Osteocyte (in vitro differentiated cells): ENCODE measurements at regions not wholly inside any gene's neighbourhood (a gene's known extent, or its start where the extent isn't known, plus 50 kb on each side); places are given as distances from the start of the nearest gene placed in this dataset.
"Not testable (repeated sequence)": the region's sequence is repeated elsewhere in the genome, so short reads cannot be mapped to it uniquely, and the experiment has no call there.

Experiments used
- DNase-seq: peaks from one replicate; pipeline ENCODE4 v3.0.0; 2021; ENCODE audit warnings: mixed read lengths; ENCODE audit not compliant: unreplicated experiment; ENCODE audit errors: extremely low spot score
- H3K27ac Mint-ChIP-seq: one replicate; pipeline ENCODE4 v1.8.0; 2021; ENCODE audit warnings: mild to moderate bottlenecking, mixed read lengths; ENCODE audit not compliant: unreplicated experiment
- H3K27me3 Mint-ChIP-seq: one replicate; pipeline ENCODE4 v1.8.0; 2021; ENCODE audit warnings: mixed read lengths; ENCODE audit not compliant: unreplicated experiment
- H3K36me3 Mint-ChIP-seq: one replicate; pipeline ENCODE4 v1.8.0; 2021; ENCODE audit warnings: mixed read lengths; ENCODE audit not compliant: unreplicated experiment
- H3K4me1 Mint-ChIP-seq: one replicate; pipeline ENCODE4 v1.8.0; 2021; ENCODE audit warnings: mixed read lengths; ENCODE audit not compliant: unreplicated experiment
- H3K4me3 Mint-ChIP-seq: one replicate; pipeline ENCODE4 v1.8.0; 2021; ENCODE audit warnings: mild to moderate bottlenecking, moderate library complexity, mixed read lengths; ENCODE audit not compliant: unreplicated experiment
- H3K9me3 Mint-ChIP-seq: one replicate; pipeline ENCODE4 v1.8.0; 2021; ENCODE audit warnings: mixed read lengths; ENCODE audit not compliant: unreplicated experiment
- TF ChIP-seq, protein P1 (sequence below): fragments of 200-600 bp; sonication (generic); IDR thresholded peaks from 2 replicates; pipeline ENCODE4 v1.5.0; 2021; ENCODE audit warnings: antibody characterized with exemption, mild to moderate bottlenecking, moderate library complexity

DNA sequence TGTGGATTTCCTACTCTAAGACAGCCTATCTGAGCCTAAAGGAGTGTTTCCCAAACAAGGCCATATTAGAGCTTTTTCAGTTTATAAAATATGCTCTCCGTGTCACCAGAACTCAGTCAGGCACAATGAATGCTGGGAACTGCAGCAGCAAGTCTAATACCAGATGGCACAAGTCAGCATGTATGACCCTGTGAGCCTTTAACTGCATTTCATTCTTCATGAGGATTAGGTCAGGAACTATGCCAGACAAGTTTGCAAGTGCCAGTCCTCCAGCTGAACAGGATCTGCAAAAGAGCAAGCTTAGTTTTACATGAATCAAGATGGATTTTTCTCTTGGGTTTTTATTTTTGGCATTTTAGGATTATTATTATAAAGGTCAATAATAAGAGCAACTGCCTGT lies 66.7 kb upstream of the SAMD5 start:
- H3K4me1 Mint-ChIP-seq = peaks cover 12% of the 10 kb centered on the region
- H3K9me3 Mint-ChIP-seq = no peaks in the 10 kb centered on the region
- no peaks in the 10 kb centered on the region for H3K27me3 Mint-ChIP-seq
- H3K36me3 Mint-ChIP-seq = peaks cover 3% of the 10 kb centered on the region
- H3K27ac Mint-ChIP-seq = peak overlapping the region; percentile 1
- TF ChIP-seq, protein P1, sequence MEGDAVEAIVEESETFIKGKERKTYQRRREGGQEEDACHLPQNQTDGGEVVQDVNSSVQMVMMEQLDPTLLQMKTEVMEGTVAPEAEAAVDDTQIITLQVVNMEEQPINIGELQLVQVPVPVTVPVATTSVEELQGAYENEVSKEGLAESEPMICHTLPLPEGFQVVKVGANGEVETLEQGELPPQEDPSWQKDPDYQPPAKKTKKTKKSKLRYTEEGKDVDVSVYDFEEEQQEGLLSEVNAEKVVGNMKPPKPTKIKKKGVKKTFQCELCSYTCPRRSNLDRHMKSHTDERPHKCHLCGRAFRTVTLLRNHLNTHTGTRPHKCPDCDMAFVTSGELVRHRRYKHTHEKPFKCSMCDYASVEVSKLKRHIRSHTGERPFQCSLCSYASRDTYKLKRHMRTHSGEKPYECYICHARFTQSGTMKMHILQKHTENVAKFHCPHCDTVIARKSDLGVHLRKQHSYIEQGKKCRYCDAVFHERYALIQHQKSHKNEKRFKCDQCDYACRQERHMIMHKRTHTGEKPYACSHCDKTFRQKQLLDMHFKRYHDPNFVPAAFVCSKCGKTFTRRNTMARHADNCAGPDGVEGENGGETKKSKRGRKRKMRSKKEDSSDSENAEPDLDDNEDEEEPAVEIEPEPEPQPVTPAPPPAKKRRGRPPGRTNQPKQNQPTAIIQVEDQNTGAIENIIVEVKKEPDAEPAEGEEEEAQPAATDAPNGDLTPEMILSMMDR = no peak
- H3K4me3 Mint-ChIP-seq = no peak overlapping the region
- no peak for DNase-seq

DNA sequence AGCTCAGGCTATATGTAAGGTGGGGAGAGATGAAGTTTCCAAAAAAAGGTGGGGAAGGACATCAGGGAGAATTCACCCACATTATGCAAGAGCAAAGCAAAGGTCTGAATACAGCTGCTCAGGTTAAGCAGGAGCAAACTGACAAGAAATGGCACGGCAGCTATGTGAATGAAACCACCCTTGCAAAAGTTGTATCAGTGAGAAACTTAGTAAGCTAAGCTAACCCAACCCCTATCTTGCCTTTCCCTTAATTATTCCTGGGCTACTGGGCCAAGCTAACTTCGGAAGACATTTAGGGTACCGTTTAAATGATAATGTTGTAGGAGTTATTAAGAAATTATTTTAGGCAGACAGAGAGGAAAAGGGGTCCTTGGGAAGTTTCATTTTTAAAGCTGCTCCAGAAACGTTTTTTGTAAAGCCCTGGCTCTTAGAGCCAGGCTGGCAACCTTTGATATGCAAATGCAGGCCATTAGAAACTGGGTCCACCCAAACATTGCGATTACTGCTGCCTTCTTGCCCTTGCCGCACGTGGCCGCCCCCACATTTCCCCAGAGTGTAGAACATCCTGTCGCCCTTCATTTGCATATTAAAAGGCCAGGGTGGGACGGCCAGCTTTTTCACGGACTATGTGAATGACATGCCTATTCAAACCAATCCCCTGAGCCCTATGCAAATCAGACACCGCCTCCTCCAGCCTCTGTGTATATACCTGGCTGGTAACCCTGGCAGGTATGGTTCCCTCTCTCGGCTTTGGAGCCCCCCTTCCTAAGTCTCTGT lies 60.5 kb upstream of the SAMD5 start:
- peaks cover 27% of the 10 kb centered on the region for H3K4me1 Mint-ChIP-seq
- H3K9me3 Mint-ChIP-seq = no peaks in the 10 kb centered on the region
- TF ChIP-seq, protein P1 = no peak
- no peak for DNase-seq
- H3K27ac Mint-ChIP-seq = no peak overlapping the region
- H3K27me3 Mint-ChIP-seq = no peaks in the 10 kb centered on the region
- no peak overlapping the region for H3K4me3 Mint-ChIP-seq
- H3K36me3 Mint-ChIP-seq = no peaks in the 10 kb centered on the region

DNA sequence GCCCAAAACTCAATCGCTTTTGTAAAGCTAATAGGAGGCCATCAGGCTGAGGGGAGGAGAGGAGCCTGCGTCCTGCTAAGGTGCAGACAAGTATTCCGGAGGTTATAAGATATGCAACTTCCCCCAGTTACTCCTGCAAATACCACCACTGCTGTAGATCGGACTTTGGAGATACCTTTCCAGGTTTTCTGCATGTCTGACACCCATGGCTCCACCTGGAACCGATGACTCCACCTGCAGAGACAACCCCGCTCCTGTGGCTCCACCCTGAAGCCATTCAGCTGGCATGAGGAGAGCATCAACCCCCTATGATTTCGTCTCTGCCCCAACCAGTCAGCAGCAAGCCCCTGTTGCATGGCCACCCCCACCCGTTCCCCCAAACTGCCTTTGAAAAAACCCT lies 59.7 kb upstream of the SAMD5 start:
- no peaks in the 10 kb centered on the region for H3K36me3 Mint-ChIP-seq
- no peaks in the 10 kb centered on the region for H3K9me3 Mint-ChIP-seq
- no peak overlapping the region for H3K4me3 Mint-ChIP-seq

DNA sequence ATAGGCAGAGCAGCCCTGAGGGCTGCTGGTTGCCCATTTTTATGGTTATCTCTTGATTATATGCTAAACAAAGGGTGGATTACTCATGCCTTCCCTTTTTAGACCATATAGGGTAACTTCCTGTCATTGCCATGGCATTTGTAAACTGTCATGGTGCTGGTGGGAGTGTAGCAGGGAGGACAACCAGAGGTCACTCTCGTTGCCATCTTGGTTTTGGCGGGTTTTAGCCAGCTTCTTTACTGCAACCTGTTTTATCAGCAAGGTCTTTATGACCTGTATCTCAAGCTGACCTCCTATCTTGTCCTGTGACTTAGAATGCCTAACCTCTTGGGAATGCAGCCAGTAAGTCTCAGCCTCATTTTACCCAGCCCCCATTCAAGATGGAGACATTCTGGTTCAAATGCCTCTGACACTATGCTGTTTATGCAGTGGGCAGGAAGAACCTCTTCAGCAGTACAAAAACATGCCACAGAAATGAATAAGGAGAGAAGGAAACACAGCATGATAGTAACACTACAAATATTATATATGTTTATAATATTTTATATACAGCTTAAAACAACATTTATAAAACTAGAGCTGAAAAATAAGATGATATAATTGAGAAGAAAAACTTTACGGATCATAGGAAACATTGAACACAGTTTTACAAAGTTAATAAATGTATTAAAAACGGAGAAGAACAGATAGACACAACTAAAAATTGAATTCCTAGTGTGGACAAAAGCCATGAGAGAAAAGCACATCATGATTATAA lies 58.9 kb upstream of the SAMD5 start:
- H3K27ac Mint-ChIP-seq = peak overlapping the region; percentile 60
- H3K4me1 Mint-ChIP-seq = peaks cover 27% of the 10 kb centered on the region
- TF ChIP-seq, protein P1 = no peak
- no peak overlapping the region for H3K4me3 Mint-ChIP-seq
- DNase-seq = no peak
- H3K9me3 Mint-ChIP-seq = no peaks in the 10 kb centered on the region
- no peaks in the 10 kb centered on the region for H3K36me3 Mint-ChIP-seq
- no peaks in the 10 kb centered on the region for H3K27me3 Mint-ChIP-seq

More for the DNA sequence above, 59.7 kb upstream of the SAMD5 start:
- DNase-seq = no peak
- no peak overlapping the region for H3K27ac Mint-ChIP-seq
- H3K27me3 Mint-ChIP-seq = no peaks in the 10 kb centered on the region
- TF ChIP-seq, protein P1 = no peak
- peaks cover 27% of the 10 kb centered on the region for H3K4me1 Mint-ChIP-seq

DNA sequence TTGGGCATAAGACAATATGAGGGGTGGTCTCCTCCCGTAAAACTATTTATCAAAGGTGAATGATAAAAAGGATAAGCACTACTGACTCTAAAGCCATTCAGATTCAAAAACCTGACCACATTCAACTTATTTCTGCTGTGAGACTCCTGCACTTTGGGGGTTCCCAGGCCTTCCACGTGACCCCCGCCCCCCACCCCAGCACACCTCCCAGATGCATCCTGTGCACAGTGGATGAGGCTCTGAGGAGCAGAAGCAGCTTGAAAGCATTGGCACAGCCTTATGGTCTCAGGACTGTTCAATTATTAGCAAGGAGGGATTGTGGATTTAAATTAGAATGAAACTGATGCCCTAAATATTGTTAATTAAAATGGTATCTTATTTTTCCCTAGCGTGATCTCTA lies 55.1 kb upstream of the SAMD5 start:
- peaks cover 18% of the 10 kb centered on the region for H3K4me1 Mint-ChIP-seq
- no peak for DNase-seq
- TF ChIP-seq, protein P1 = no peak
- H3K27me3 Mint-ChIP-seq = peaks cover 3% of the 10 kb centered on the region
- H3K36me3 Mint-ChIP-seq = no peaks in the 10 kb centered on the region
- no peaks in the 10 kb centered on the region for H3K9me3 Mint-ChIP-seq
- H3K27ac Mint-ChIP-seq = no peak overlapping the region
- H3K4me3 Mint-ChIP-seq = no peak overlapping the region

DNA sequence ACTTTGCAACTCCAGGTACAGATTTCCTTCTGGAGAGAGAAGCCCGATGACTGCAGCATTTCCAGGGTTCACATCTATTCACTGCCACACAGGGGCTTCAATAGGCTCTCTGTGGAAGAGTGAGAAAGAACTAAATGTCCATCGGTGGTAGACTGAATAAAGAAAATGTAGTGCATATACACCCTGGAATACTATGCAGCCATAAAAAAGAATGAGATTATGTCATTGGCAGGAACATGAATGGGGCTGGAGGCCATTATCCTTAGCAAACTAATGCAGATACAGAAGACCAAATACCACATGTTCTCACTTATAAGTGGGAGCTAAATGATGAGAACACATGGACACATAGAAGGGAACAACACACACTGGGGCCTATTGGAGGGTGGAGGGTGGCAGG lies 53.6 kb upstream of the SAMD5 start:
- H3K9me3 Mint-ChIP-seq, H3K27ac Mint-ChIP-seq, H3K4me3 Mint-ChIP-seq, H3K27me3 Mint-ChIP-seq, H3K36me3 Mint-ChIP-seq, H3K4me1 Mint-ChIP-seq, DNase-seq: not testable (repeated sequence)
